Omental fat pad (tissue), 3 donors: ENCODE measurements at regions not wholly inside any gene's neighbourhood (a gene's known extent, or its start where the extent isn't known, plus 50 kb on each side); places are given as distances from the start of the nearest gene placed in this dataset.

Experiments
- ATAC-seq: fragments of 150-250 bp; one replicate; pipeline ENCODE4 v1.9.1; 2016; ENCODE audit warnings: mild to moderate bottlenecking, moderate library complexity; ENCODE audit not compliant: low FRiP score
- DNase-seq: peaks from one replicate; pipeline ENCODE4 v3.0.0-alpha.2; 2019; ENCODE audit warnings: low spot score
- CTCF ChIP-seq, 3 donors: fragments of 450-650 bp; IDR thresholded peaks; one replicate each; pipeline ENCODE4 v1.5.1; 2016 to 2017; ENCODE audit warnings: antibody characterized with exemption in 3 of 3, mild to moderate bottlenecking in 3 of 3, moderate library complexity in 2 of 3

- TF ChIP-seq CTCF (IDR thresholded peaks at IDR 0.05) = no peak
- ATAC-seq = no peak
- no peak for DNase-seq
Measured at GRCh38 chr13:86201477-86201876, 402.3 kb upstream of the SLITRK6 start.

GRCh38 chr13:86193281-86193680 lies 394.1 kb upstream of the SLITRK6 start:
- DNase-seq = no peak
- no peak for TF ChIP-seq CTCF (IDR thresholded peaks at IDR 0.05)
- ATAC-seq = no peak

GRCh38 chr13:86188170-86188569 lies 389.0 kb upstream of the SLITRK6 start:
- TF ChIP-seq CTCF (IDR thresholded peaks at IDR 0.05) = no peak
- DNase-seq = no peak
- ATAC-seq = no peak

GRCh38 chr13:86185636-86186035 lies 386.4 kb upstream of the SLITRK6 start:
- ATAC-seq (no peak), DNase-seq (no peak)
- TF ChIP-seq CTCF (IDR thresholded peaks at IDR 0.05) = no peak

GRCh38 chr13:86185107-86185506 lies 385.9 kb upstream of the SLITRK6 start:
- ATAC-seq (no peak), DNase-seq (no peak)
- no peak for TF ChIP-seq CTCF (IDR thresholded peaks at IDR 0.05)

GRCh38 chr13:86174622-86175021 lies 375.4 kb upstream of the SLITRK6 start:
- TF ChIP-seq CTCF (IDR thresholded peaks at IDR 0.05) = no peak
- DNase-seq (no peak), ATAC-seq (no peak)

- TF ChIP-seq CTCF (IDR thresholded peaks at IDR 0.05) = no peak
- DNase-seq = no peak
- no peak for ATAC-seq
Measured at GRCh38 chr13:86172961-86173360, 373.7 kb upstream of the SLITRK6 start.
